A673 (cell line): ENCODE measurements at regions not wholly inside any gene's neighbourhood (a gene's known extent, or its start where the extent isn't known, plus 50 kb on each side); places are given as distances from the start of the nearest gene placed in this dataset.

Source experiments
- EZH2 ChIP-seq: fragments of 200-600 bp; sonication (generic); IDR thresholded peaks from 2 replicates; pipeline ENCODE4 v1.6.1; 2017; ENCODE audit warnings: borderline replicate concordance, low read depth, mild to moderate bottlenecking, mixed read lengths, antibody characterized with exemption, low read length; ENCODE audit not compliant: poor library complexity, severe bottlenecking
- TF ChIP-seq, protein P1 (sequence below): fragments of 300-800, 200-600 bp; sonication (generic); conservative IDR thresholded peaks from 2 replicates; pipeline ENCODE4 v1.5.1; 2017; ENCODE audit warnings: low read depth, mild to moderate bottlenecking, antibody characterized with exemption, low read length, moderate library complexity, mixed read lengths

DNA sequence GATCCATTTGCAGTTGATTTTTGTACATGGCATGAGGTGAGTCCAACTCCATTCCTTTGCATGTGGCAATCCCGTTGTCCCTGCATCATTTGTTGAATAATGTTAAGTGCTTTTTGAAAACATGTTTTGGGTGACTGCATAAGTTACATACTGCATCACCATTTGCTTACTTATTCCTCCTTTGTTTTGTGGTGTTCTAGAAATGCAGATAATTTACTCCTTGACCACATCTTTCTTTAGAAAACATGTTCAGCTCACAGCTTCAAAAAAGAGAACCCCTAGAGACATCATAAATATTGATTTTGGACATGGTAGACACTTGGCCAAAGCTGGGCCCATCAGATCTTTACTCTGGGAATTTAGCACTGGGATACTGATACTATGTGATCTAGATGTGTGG, 135.3 kb upstream of the DAZL start:
- TF ChIP-seq, protein P1, sequence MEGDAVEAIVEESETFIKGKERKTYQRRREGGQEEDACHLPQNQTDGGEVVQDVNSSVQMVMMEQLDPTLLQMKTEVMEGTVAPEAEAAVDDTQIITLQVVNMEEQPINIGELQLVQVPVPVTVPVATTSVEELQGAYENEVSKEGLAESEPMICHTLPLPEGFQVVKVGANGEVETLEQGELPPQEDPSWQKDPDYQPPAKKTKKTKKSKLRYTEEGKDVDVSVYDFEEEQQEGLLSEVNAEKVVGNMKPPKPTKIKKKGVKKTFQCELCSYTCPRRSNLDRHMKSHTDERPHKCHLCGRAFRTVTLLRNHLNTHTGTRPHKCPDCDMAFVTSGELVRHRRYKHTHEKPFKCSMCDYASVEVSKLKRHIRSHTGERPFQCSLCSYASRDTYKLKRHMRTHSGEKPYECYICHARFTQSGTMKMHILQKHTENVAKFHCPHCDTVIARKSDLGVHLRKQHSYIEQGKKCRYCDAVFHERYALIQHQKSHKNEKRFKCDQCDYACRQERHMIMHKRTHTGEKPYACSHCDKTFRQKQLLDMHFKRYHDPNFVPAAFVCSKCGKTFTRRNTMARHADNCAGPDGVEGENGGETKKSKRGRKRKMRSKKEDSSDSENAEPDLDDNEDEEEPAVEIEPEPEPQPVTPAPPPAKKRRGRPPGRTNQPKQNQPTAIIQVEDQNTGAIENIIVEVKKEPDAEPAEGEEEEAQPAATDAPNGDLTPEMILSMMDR: no peak
- TF ChIP-seq EZH2: no peak
